H9 (cell line): ENCODE measurements at regions not wholly inside any gene's neighbourhood (a gene's known extent, or its start where the extent isn't known, plus 50 kb on each side); places are given as distances from the start of the nearest gene placed in this dataset.

Source experiments
- DNase-seq: peaks from one replicate; pipeline ENCODE4 v3.0.0-alpha.2; 2017
- H2AFZ ChIP-seq: one replicate; pipeline ENCODE4 v1.6.1; 2013; ENCODE audit warnings: mild to moderate bottlenecking, low read length, control low read depth, moderate library complexity
- H2AK5ac ChIP-seq: 2 replicates; pipeline ENCODE4 v1.6.1; 2013; ENCODE audit warnings: low read length, control low read depth, mixed read lengths; ENCODE audit not compliant: insufficient read length
- H2BK120ac ChIP-seq: one replicate; pipeline ENCODE4 v1.6.1; 2013; ENCODE audit warnings: low read depth, mild to moderate bottlenecking, low read length, control low read depth, inconsistent platforms; ENCODE audit not compliant: poor library complexity, severe bottlenecking
- H2BK12ac ChIP-seq: 2 replicates; pipeline ENCODE4 v1.6.1; 2013; ENCODE audit warnings: low read length, control low read depth, mixed read lengths, low read depth; ENCODE audit not compliant: insufficient read length
- H2BK15ac ChIP-seq: 2 replicates; pipeline ENCODE4 v1.6.1; 2013; ENCODE audit warnings: low read depth, low read length, control low read depth
- H2BK20ac ChIP-seq: one replicate; pipeline ENCODE4 v1.6.1; 2013; ENCODE audit warnings: low read depth, mild to moderate bottlenecking, low read length, control low read depth, inconsistent platforms; ENCODE audit not compliant: poor library complexity, severe bottlenecking
- H2BK5ac ChIP-seq: 2 replicates; pipeline ENCODE4 v1.6.1; 2013; ENCODE audit warnings: low read length, control low read depth, mixed read lengths; ENCODE audit not compliant: insufficient read length
- H3K14ac ChIP-seq: 2 replicates; pipeline ENCODE4 v1.6.1; 2013; ENCODE audit warnings: low read length, control low read depth; ENCODE audit not compliant: insufficient read depth
- H3K18ac ChIP-seq: 2 replicates; pipeline ENCODE4 v1.6.1; 2013; ENCODE audit warnings: low read depth, mild to moderate bottlenecking, mixed read lengths, low read length, control low read depth; ENCODE audit not compliant: insufficient read length
- H3K23ac ChIP-seq: 2 replicates; pipeline ENCODE4 v1.6.1; 2013; ENCODE audit warnings: low read length, control low read depth, mixed read lengths, low read depth; ENCODE audit not compliant: insufficient read length
- H3K23me2 ChIP-seq: 2 replicates; pipeline ENCODE4 v1.6.1; 2013; ENCODE audit warnings: low read depth, mild to moderate bottlenecking, mixed read lengths, low read length, control low read depth; ENCODE audit not compliant: insufficient read length, poor library complexity, severe bottlenecking
- H3K27ac ChIP-seq: 2 replicates; pipeline ENCODE4 v1.5.1; 2013; ENCODE audit warnings: low read length, control low read depth, mixed read lengths, low read depth; ENCODE audit not compliant: insufficient read length
- H3K27me3 ChIP-seq: 2 replicates; pipeline ENCODE4 v1.6.1; 2013; ENCODE audit warnings: low read length, control low read depth, inconsistent platforms; ENCODE audit not compliant: insufficient read depth
- H3K4ac ChIP-seq: 2 replicates; pipeline ENCODE4 v1.6.1; 2013; ENCODE audit warnings: low read depth, mild to moderate bottlenecking, control low read depth, inconsistent platforms, low read length, moderate library complexity
- H3K4me1 ChIP-seq: 2 replicates; pipeline ENCODE4 v1.6.1; 2013; ENCODE audit warnings: low read length, control low read depth, inconsistent platforms; ENCODE audit not compliant: insufficient read depth
- H3K4me2 ChIP-seq: 2 replicates; pipeline ENCODE4 v1.6.1; 2013; ENCODE audit warnings: low read length, control low read depth, mixed read lengths; ENCODE audit not compliant: insufficient read length, insufficient read depth
- H3K56ac ChIP-seq: 2 replicates; pipeline ENCODE4 v1.6.1; 2013; ENCODE audit warnings: low read depth, mild to moderate bottlenecking, mixed read lengths, low read length, control low read depth; ENCODE audit not compliant: insufficient read length
- H3K79me1 ChIP-seq: 2 replicates; pipeline ENCODE4 v1.6.1; 2013; ENCODE audit warnings: low read depth, mild to moderate bottlenecking, moderate library complexity, low read length, control low read depth, inconsistent platforms; ENCODE audit not compliant: insufficient read depth, poor library complexity, severe bottlenecking
- H3K79me2 ChIP-seq: 2 replicates; pipeline ENCODE4 v1.6.1; 2013; ENCODE audit warnings: low read length, control low read depth, inconsistent platforms; ENCODE audit not compliant: insufficient read depth
- H3K9ac ChIP-seq: 2 replicates; pipeline ENCODE4 v1.6.1; 2013; ENCODE audit warnings: low read length, control low read depth, mixed read lengths; ENCODE audit not compliant: insufficient read length; ENCODE audit errors: extremely low read depth
- H3K9me3 ChIP-seq: one replicate; pipeline ENCODE4 v1.6.1; 2013; ENCODE audit warnings: low read depth, low read length, inconsistent platforms; ENCODE audit not compliant: control insufficient read depth
- H3T11ph ChIP-seq: one replicate; pipeline ENCODE4 v1.6.1; 2013; ENCODE audit warnings: mild to moderate bottlenecking, low read length, control low read depth, inconsistent platforms
- H4K20me1 ChIP-seq: one replicate; pipeline ENCODE4 v1.6.1; 2013; ENCODE audit not compliant: control insufficient read depth, insufficient read length, insufficient read depth
- H4K5ac ChIP-seq: 2 replicates; pipeline ENCODE4 v1.6.1; 2013; ENCODE audit warnings: low read depth, mild to moderate bottlenecking, mixed read lengths, low read length, control low read depth; ENCODE audit not compliant: insufficient read length
- H4K8ac ChIP-seq: replicated peaks from 2 replicates; pipeline ENCODE4 v1.6.1; 2013; ENCODE audit warnings: low read length, control low read depth, mixed read lengths, low read depth; ENCODE audit not compliant: insufficient read length
- H4K91ac ChIP-seq: 2 replicates; pipeline ENCODE4 v1.6.1; 2013; ENCODE audit warnings: low read depth, mild to moderate bottlenecking, moderate library complexity, mixed read lengths, low read length, control low read depth; ENCODE audit not compliant: insufficient read length
- H3K27ac Mint-ChIP-seq, 3 experiments: 2 replicates in 2 of 3; 3 replicates in 1 of 3; pipeline ENCODE4 v1.8.0; 2020 to 2021; ENCODE audit warnings: mixed read lengths in 3 of 3, mild to moderate bottlenecking in 1 of 3, moderate library complexity in 1 of 3
- H3K27me3 Mint-ChIP-seq: 2 replicates; pipeline ENCODE4 v1.8.0; 2021; ENCODE audit warnings: low read depth, mild to moderate bottlenecking, moderate library complexity, mixed read lengths
- H3K36me3 Mint-ChIP-seq, 3 experiments: 2 replicates in 2 of 3; 3 replicates in 1 of 3; pipeline ENCODE4 v1.8.0; 2020 to 2021; ENCODE audit warnings: low read depth in 3 of 3, mixed read lengths in 3 of 3; ENCODE audit not compliant: insufficient read depth in 1 of 3
- H3K4me1 Mint-ChIP-seq, 2 experiments: 2 replicates each; pipeline ENCODE4 v1.8.0; 2020; ENCODE audit warnings: mixed read lengths in 2 of 2
- H3K4me3 Mint-ChIP-seq, 2 experiments: 2 replicates in 1 of 2; 3 replicates in 1 of 2; pipeline ENCODE4 v1.8.0; 2020 to 2021; ENCODE audit warnings: mild to moderate bottlenecking in 2 of 2, mixed read lengths in 2 of 2, moderate library complexity in 1 of 2
- H3K9me3 Mint-ChIP-seq, 2 experiments: 2 replicates in 1 of 2; 3 replicates in 1 of 2; pipeline ENCODE4 v1.8.0; 2020; ENCODE audit warnings: mild to moderate bottlenecking in 2 of 2, mixed read lengths in 2 of 2, moderate library complexity in 1 of 2
- CTCF ChIP-seq: fragments of 200-600 bp; sonication (generic); conservative IDR thresholded peaks from 3 replicates; pipeline ENCODE4 v1.8.0; 2021; ENCODE audit warnings: antibody characterized with exemption, mild to moderate bottlenecking
- WGBS: extraction: QIAGEN DNeasy Blood & Tissue Kit; methylation state at CpG from one replicate; pipeline ENCODE4 v1.1.7; 2013; ENCODE audit warnings: missing lambda C conversion rate, low lambda C conversion rate, mixed read lengths; ENCODE audit not compliant: insufficient read length; ENCODE audit errors: extremely low coverage; 5-methylcytosine and 5-hydroxymethylcytosine counted together

DNA sequence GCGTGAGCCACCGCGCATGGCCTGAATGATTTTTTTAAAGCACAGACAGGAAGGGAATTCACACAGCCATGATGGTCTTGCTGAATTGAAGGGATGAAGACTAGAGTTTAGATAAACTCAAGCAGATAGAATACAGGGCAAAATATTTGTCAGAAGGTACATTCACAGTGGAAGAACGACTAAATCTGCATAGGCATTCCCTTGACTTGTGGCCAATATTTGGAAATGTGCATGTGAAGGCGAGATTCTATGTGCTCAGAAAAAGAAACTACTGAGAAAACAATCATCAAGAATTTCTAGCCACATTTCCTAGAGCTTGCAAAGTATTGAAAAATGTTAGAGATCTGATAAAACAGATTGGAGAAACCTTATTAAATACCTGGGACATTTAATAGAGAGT lies 1166.2 kb downstream of the DNAJB9 start:
- H3K56ac ChIP-seq, result no peak overlapping the region
- H2BK12ac ChIP-seq, result no peak overlapping the region
- Mint-ChIP-seq H3K9me3 (peaks cover 5 to 9% of the 10 kb centered on the region in 2 experiments; a peak in 4 of 5 replicates), H3K36me3 (no peaks in the 10 kb centered on the region; a peak in 2 of 7 replicates), H3K4me1 (no peaks in the 10 kb centered on the region), H3K4me3 (no peak overlapping the region), H3K27me3 (no peaks in the 10 kb centered on the region), H3K27ac (no peak overlapping the region)
- no peak overlapping the region for H4K91ac ChIP-seq
- no peak overlapping the region for H2BK5ac ChIP-seq
- no peaks in the 10 kb centered on the region for H3K79me1 ChIP-seq
- H3K23ac ChIP-seq, result no peak overlapping the region
- no peaks in the 10 kb centered on the region for H3K79me2 ChIP-seq
- no peak overlapping the region for H3K9ac ChIP-seq
- WGBS, result no CpG with 5 or more reads among the region's 5 CpGs
- no peaks in the 10 kb centered on the region for H3K4me1 ChIP-seq
- no peak for TF ChIP-seq CTCF
- DNase-seq, result no peak
- H3K4ac ChIP-seq, result no peak overlapping the region
- no peak overlapping the region for H2AFZ ChIP-seq
- no peak overlapping the region for H4K8ac ChIP-seq
- H3K27ac ChIP-seq, result no peak overlapping the region
- no peak overlapping the region for H3K14ac ChIP-seq
- H3K4me2 ChIP-seq, result no peak overlapping the region
- H3K23me2 ChIP-seq, result no peaks in the 10 kb centered on the region
- no peak overlapping the region for H2BK20ac ChIP-seq
- no peak overlapping the region for H4K5ac ChIP-seq
- H2BK120ac ChIP-seq, result no peak overlapping the region
- H3K9me3 ChIP-seq, result no peaks in the 10 kb centered on the region
- H3T11ph ChIP-seq, result no peak overlapping the region
- H4K20me1 ChIP-seq, result no peaks in the 10 kb centered on the region
- no peak overlapping the region for H2AK5ac ChIP-seq
- no peak overlapping the region for H3K18ac ChIP-seq
- H3K27me3 ChIP-seq, result no peaks in the 10 kb centered on the region
- no peak overlapping the region for H2BK15ac ChIP-seq
